ENCODE measurements at regions not wholly inside any gene's neighbourhood (a gene's known extent, or its start where the extent isn't known, plus 50 kb on each side); places are given as distances from the start of the nearest gene placed in this dataset.

- TF ChIP-seq CTCF (IDR thresholded peaks at IDR 0.05) (no peak), KDM5A (IDR thresholded peaks at IDR 0.05) (no peak)
Observed at GRCh38 chr18:72419914-72420313, 124.2 kb downstream of the CBLN2 start.
